Endodermal cell (in vitro differentiated cells): ENCODE measurements at regions not wholly inside any gene's neighbourhood (a gene's known extent, or its start where the extent isn't known, plus 50 kb on each side); places are given as distances from the start of the nearest gene placed in this dataset.

Source experiments
- DNase-seq: peaks from one replicate; pipeline ENCODE4 v3.0.0-alpha.2; 2017
- H3K27ac ChIP-seq: 2 replicates; pipeline ENCODE4 v1.5.1; 2013; ENCODE audit warnings: mild to moderate bottlenecking, low read depth, low read length, moderate library complexity
- H3K27me3 ChIP-seq: 2 replicates; pipeline ENCODE4 v1.6.1; 2013; ENCODE audit warnings: mild to moderate bottlenecking, low read length, moderate library complexity; ENCODE audit not compliant: insufficient read depth, control insufficient read depth, poor library complexity, severe bottlenecking
- H3K36me3 ChIP-seq: 2 replicates; pipeline ENCODE4 v1.7.0; 2013; ENCODE audit warnings: mild to moderate bottlenecking, low read length, moderate library complexity; ENCODE audit not compliant: control insufficient read depth, insufficient read depth
- H3K4me1 ChIP-seq: one replicate; pipeline ENCODE4 v1.7.0; 2013; ENCODE audit warnings: low read length; ENCODE audit not compliant: control insufficient read depth, insufficient read depth
- H3K4me3 ChIP-seq: 2 replicates; pipeline ENCODE4 v1.5.1; 2013; ENCODE audit warnings: mild to moderate bottlenecking, low read length, moderate library complexity
- H3K9ac ChIP-seq: 2 replicates; pipeline ENCODE4 v1.6.1; 2013; ENCODE audit warnings: mild to moderate bottlenecking, low read length, moderate library complexity; ENCODE audit not compliant: poor library complexity, severe bottlenecking; ENCODE audit errors: extremely low read depth
- H3K9me3 ChIP-seq: 2 replicates; pipeline ENCODE4 v1.6.1; 2013; ENCODE audit warnings: mild to moderate bottlenecking, low read length, moderate library complexity; ENCODE audit not compliant: control insufficient read depth
- H3K27ac Mint-ChIP-seq: 2 replicates; pipeline ENCODE4 v1.8.0; 2020; ENCODE audit warnings: mixed read lengths
- H3K27me3 Mint-ChIP-seq: 2 replicates; pipeline ENCODE4 v1.8.0; 2021; ENCODE audit warnings: mild to moderate bottlenecking, mixed read lengths; ENCODE audit not compliant: insufficient read depth
- H3K36me3 Mint-ChIP-seq: 2 replicates; pipeline ENCODE4 v1.8.0; 2020; ENCODE audit warnings: low read depth, mixed read lengths
- H3K4me1 Mint-ChIP-seq: 2 replicates; pipeline ENCODE4 v1.8.0; 2020; ENCODE audit warnings: mixed read lengths
- H3K4me3 Mint-ChIP-seq: 2 replicates; pipeline ENCODE4 v1.8.0; 2020; ENCODE audit warnings: mild to moderate bottlenecking, moderate library complexity, mixed read lengths
- H3K9me3 Mint-ChIP-seq: 2 replicates; pipeline ENCODE4 v1.8.0; 2020; ENCODE audit warnings: mild to moderate bottlenecking, mixed read lengths
- WGBS, 2 experiments: methylation state at CpG; one replicate each; pipeline versions ENCODE4 v1.1.5 to v1.1.7; 2013; ENCODE audit warnings: missing lambda C conversion rate in 2 of 2, mixed read lengths in 1 of 2; ENCODE audit not compliant: insufficient coverage in 1 of 2, insufficient read length in 1 of 2; 5-methylcytosine and 5-hydroxymethylcytosine counted together
- TF ChIP-seq, protein P1 (sequence below): fragments of 200-600 bp; sonication (generic); conservative IDR thresholded peaks from 2 replicates; pipeline ENCODE4 v1.5.0; 2021; ENCODE audit warnings: antibody characterized with exemption, mild to moderate bottlenecking

DNA sequence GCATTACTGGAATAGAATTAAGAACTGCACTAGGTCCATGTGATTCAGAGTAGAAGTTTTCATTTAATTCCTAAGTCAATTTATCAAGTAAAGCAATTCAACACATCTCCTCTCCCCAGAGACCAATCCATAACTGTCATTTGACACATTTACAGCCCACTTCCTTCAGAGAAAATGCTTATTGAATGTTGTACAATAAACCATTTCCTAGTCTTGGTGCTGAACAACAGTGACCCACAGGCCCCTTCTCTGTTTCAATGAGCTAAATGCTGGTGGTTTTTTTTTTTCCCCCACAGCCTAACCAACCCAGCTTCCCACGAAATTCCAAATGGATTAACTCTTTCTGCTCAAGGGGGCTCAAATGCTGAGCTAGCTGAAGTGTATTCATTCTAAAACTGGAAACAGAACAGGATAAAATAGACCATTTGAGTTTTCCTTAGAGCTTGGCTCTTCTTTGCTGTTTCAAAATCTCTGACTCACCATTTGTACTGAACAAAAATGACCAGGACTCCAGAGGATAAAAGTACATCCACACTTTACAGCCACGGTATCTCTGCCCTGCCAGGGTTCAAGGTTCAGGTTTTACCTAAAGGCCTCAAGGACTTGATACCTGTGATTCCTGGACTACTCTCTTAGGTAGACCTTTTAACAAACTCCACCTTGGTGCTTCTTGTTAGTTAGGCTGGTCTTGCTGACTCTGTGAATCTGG lies 62.3 kb downstream of the TMEM100 start:
- Mint-ChIP-seq H3K27ac (no peak overlapping the region), H3K36me3 (no peaks in the 10 kb centered on the region), H3K9me3 (no peaks in the 10 kb centered on the region), H3K27me3 (no peaks in the 10 kb centered on the region), H3K4me3 (no peak overlapping the region), H3K4me1 (peaks cover 16% of the 10 kb centered on the region)
- H3K4me3 ChIP-seq, result no peak overlapping the region
- no peaks in the 10 kb centered on the region for H3K27me3 ChIP-seq
- WGBS, 2 experiments, result 60 to 68% methylated on average over 2 of the region's 2 CpGs
- H3K27ac ChIP-seq, result no peak overlapping the region
- H3K4me1 ChIP-seq, result peaks cover 13% of the 10 kb centered on the region
- no peak for DNase-seq
- H3K9ac ChIP-seq, result no peak overlapping the region
- no peaks in the 10 kb centered on the region for H3K9me3 ChIP-seq
- H3K36me3 ChIP-seq, result no peaks in the 10 kb centered on the region
- TF ChIP-seq, protein P1, sequence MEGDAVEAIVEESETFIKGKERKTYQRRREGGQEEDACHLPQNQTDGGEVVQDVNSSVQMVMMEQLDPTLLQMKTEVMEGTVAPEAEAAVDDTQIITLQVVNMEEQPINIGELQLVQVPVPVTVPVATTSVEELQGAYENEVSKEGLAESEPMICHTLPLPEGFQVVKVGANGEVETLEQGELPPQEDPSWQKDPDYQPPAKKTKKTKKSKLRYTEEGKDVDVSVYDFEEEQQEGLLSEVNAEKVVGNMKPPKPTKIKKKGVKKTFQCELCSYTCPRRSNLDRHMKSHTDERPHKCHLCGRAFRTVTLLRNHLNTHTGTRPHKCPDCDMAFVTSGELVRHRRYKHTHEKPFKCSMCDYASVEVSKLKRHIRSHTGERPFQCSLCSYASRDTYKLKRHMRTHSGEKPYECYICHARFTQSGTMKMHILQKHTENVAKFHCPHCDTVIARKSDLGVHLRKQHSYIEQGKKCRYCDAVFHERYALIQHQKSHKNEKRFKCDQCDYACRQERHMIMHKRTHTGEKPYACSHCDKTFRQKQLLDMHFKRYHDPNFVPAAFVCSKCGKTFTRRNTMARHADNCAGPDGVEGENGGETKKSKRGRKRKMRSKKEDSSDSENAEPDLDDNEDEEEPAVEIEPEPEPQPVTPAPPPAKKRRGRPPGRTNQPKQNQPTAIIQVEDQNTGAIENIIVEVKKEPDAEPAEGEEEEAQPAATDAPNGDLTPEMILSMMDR, result no peak

DNA sequence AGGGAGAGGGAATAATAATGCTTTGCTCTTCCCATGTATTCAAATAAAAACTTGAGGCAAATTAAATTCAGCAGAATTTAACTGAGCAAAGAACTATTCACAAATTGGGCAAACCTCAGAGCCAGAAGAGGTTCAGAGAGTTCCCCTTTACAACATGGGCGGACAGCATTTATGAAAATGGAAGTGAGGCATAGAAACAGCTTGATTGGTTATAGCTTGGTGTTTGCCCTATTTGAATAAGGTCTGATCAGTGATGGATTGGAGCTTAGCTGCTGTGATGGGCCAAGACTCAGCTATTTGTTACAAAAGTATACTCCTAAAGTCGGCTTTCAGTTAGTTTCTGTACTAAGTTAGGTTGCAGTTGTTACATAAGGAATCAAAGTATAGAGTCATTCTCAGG lies 63.0 kb downstream of the TMEM100 start:
- Mint-ChIP-seq H3K27ac (no peak overlapping the region), H3K9me3 (no peaks in the 10 kb centered on the region), H3K27me3 (no peaks in the 10 kb centered on the region), H3K4me3 (no peak overlapping the region), H3K4me1 (peaks cover 16% of the 10 kb centered on the region), H3K36me3 (no peaks in the 10 kb centered on the region)
- no peak for DNase-seq
- no peak overlapping the region for H3K4me3 ChIP-seq
- TF ChIP-seq, protein P1, result no peak
- H3K27me3 ChIP-seq, result no peaks in the 10 kb centered on the region
- peaks cover 13% of the 10 kb centered on the region for H3K4me1 ChIP-seq
- H3K9ac ChIP-seq, result no peak overlapping the region
- H3K36me3 ChIP-seq, result no peaks in the 10 kb centered on the region
- WGBS, 2 experiments, result 89 to 100% methylated on average over 1 to 2 of the region's 2 CpGs
- no peak overlapping the region for H3K27ac ChIP-seq
- H3K9me3 ChIP-seq, result no peaks in the 10 kb centered on the region

DNA sequence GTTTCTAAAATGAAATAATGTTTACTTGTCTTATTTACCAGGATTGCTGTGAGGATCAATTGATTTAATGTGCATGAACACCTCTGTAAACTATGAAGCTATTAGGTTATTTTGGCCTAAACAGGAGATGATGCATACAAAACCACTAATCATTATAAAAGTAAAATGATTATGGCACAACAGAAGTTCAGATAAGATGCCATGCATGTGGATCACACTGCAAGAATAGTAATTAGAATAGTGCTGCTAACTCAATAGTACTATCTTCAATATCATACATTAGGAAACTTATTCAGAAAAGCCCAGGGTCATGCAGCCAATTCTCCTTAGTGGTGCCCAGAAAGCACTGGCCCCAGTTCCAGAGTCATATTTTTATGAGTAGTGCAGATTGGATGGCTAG lies 66.9 kb downstream of the TMEM100 start:
- no peak for DNase-seq
- no peaks in the 10 kb centered on the region for H3K9me3 Mint-ChIP-seq
- H3K27ac ChIP-seq, result no peak overlapping the region
- H3K9me3 ChIP-seq, result no peaks in the 10 kb centered on the region
- no peak overlapping the region for H3K27ac Mint-ChIP-seq
- H3K4me3 Mint-ChIP-seq, result no peak overlapping the region
- H3K36me3 Mint-ChIP-seq, result no peaks in the 10 kb centered on the region
- no peak overlapping the region for H3K4me3 ChIP-seq
- no peaks in the 10 kb centered on the region for H3K36me3 ChIP-seq
- H3K27me3 ChIP-seq, result no peaks in the 10 kb centered on the region
- TF ChIP-seq, protein P1, result no peak
- peaks cover 16% of the 10 kb centered on the region for H3K4me1 Mint-ChIP-seq
- peaks cover 12% of the 10 kb centered on the region for H3K4me1 ChIP-seq
- no peaks in the 10 kb centered on the region for H3K27me3 Mint-ChIP-seq
- H3K9ac ChIP-seq, result no peak overlapping the region
